Smooth muscle cell (in vitro differentiated cells): ENCODE measurements at regions not wholly inside any gene's neighbourhood (a gene's known extent, or its start where the extent isn't known, plus 50 kb on each side); places are given as distances from the start of the nearest gene placed in this dataset.

Experiments
- DNase-seq: peaks from one replicate; lab custom pipeline; 2025; ENCODE audit not compliant: unreplicated experiment; lab: John Stamatoyannopoulos, UW
- H2AFZ ChIP-seq: fragments of 200-600 bp; sonication (generic); 2 replicates; pipeline ENCODE4 v1.6.0; 2016; ENCODE audit warnings: antibody characterized with exemption, low read depth, mild to moderate bottlenecking
- H3F3A ChIP-seq: fragments of 200-600 bp; sonication (generic); 2 replicates; pipeline ENCODE4 v1.6.0; 2017; ENCODE audit warnings: antibody characterized with exemption, low read depth
- H3K27ac ChIP-seq: fragments of 200-600 bp; sonication (generic); 2 replicates; pipeline ENCODE4 v1.5.1; 2016; ENCODE audit warnings: low read depth, mild to moderate bottlenecking
- H3K27me3 ChIP-seq: fragments of 200-600 bp; sonication (generic); 2 replicates; pipeline ENCODE4 v1.6.1; 2016; ENCODE audit warnings: low read depth, mild to moderate bottlenecking
- H3K36me3 ChIP-seq: fragments of 200-600 bp; sonication (generic); 2 replicates; pipeline ENCODE4 v1.5.1; 2016; ENCODE audit warnings: low read depth
- H3K4me1 ChIP-seq: fragments of 200-600 bp; sonication (generic); 2 replicates; pipeline ENCODE4 v1.5.1; 2016; ENCODE audit warnings: low read depth
- H3K4me2 ChIP-seq: fragments of 200-600 bp; sonication (generic); 2 replicates; pipeline ENCODE4 v1.6.0; 2016; ENCODE audit warnings: mild to moderate bottlenecking
- H3K4me3 ChIP-seq: fragments of 200-600 bp; sonication (generic); 2 replicates; pipeline ENCODE4 v1.5.1; 2016; ENCODE audit warnings: mild to moderate bottlenecking
- H3K79me2 ChIP-seq: fragments of 200-600 bp; sonication (generic); 2 replicates; pipeline ENCODE4 v1.6.0; 2016; ENCODE audit warnings: low read depth, mild to moderate bottlenecking
- H3K9ac ChIP-seq: fragments of 200-600 bp; sonication (generic); 2 replicates; pipeline ENCODE4 v1.6.0; 2016; ENCODE audit warnings: low read depth
- H3K9me3 ChIP-seq: fragments of 200-600 bp; sonication (generic); replicated peaks from 2 replicates; pipeline ENCODE4 v1.5.1; 2016; ENCODE audit warnings: low read depth
- H4K20me1 ChIP-seq: fragments of 200-600 bp; sonication (generic); 2 replicates; pipeline ENCODE4 v1.6.0; 2016; ENCODE audit warnings: low read depth
- WGBS: methylation state at CpG from one replicate; pipeline ENCODE4 v1.1.7; 2016; ENCODE audit warnings: low lambda C conversion rate; 5-methylcytosine and 5-hydroxymethylcytosine counted together
- TF ChIP-seq, protein P1 (sequence below): fragments of 200-600 bp; sonication (generic); IDR thresholded peaks from 2 replicates; pipeline ENCODE4 v1.5.1; 2017; ENCODE audit warnings: borderline replicate concordance, mild to moderate bottlenecking, antibody characterized with exemption; ENCODE audit not compliant: insufficient read depth, poor library complexity, severe bottlenecking

DNA sequence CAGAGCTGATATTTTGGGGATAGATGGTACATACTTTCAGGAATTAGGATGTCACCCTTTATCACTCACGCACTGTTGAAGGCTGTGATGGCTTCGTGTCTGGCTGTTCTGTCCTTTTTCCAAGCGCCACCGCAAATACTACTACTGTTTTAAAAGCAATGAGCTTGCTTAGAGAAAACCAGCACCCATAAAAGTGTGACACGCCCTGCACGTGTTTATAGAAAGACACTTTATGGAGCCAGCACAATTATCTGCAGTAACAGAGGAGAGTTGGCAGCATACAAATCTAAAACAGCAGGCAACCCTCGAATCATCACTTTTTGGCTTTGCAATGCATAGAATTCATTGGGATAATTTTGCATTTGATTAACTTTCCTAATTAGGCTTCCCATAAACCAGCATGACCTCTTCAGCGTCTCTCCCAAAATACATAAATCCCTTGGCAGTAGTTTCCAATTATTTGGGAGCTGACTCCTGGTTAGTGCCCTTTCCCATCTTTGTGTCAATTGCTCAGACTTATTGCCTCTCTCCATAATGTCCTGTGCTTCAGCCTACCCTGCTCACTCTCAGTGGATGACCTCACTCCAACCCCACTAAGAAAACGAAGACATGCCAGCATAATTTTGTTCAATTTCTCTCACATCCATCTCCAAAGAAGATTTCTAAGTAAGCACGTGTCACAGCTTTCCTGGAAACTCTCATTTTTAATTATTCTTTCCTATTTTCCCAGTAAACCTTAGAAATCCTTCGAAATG, 118.7 kb upstream of the LARGE1 start:
- no peak for DNase-seq
- 78% methylated on average over 11 of the region's 11 CpGs for WGBS
- H3K36me3 ChIP-seq: no peaks in the 10 kb centered on the region
- no peaks in the 10 kb centered on the region for H3K27me3 ChIP-seq
- H3F3A ChIP-seq: no peaks in the 10 kb centered on the region
- no peaks in the 10 kb centered on the region for H3K9me3 ChIP-seq
- no peaks in the 10 kb centered on the region for H3K79me2 ChIP-seq
- H3K27ac ChIP-seq: no peak overlapping the region
- no peak overlapping the region for H3K9ac ChIP-seq
- H2AFZ ChIP-seq: no peak overlapping the region
- TF ChIP-seq, protein P1, sequence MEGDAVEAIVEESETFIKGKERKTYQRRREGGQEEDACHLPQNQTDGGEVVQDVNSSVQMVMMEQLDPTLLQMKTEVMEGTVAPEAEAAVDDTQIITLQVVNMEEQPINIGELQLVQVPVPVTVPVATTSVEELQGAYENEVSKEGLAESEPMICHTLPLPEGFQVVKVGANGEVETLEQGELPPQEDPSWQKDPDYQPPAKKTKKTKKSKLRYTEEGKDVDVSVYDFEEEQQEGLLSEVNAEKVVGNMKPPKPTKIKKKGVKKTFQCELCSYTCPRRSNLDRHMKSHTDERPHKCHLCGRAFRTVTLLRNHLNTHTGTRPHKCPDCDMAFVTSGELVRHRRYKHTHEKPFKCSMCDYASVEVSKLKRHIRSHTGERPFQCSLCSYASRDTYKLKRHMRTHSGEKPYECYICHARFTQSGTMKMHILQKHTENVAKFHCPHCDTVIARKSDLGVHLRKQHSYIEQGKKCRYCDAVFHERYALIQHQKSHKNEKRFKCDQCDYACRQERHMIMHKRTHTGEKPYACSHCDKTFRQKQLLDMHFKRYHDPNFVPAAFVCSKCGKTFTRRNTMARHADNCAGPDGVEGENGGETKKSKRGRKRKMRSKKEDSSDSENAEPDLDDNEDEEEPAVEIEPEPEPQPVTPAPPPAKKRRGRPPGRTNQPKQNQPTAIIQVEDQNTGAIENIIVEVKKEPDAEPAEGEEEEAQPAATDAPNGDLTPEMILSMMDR: no peak
- H3K4me2 ChIP-seq: no peak overlapping the region
- H3K4me3 ChIP-seq: no peak overlapping the region
- H4K20me1 ChIP-seq: no peaks in the 10 kb centered on the region
- H3K4me1 ChIP-seq: no peaks in the 10 kb centered on the region

DNA sequence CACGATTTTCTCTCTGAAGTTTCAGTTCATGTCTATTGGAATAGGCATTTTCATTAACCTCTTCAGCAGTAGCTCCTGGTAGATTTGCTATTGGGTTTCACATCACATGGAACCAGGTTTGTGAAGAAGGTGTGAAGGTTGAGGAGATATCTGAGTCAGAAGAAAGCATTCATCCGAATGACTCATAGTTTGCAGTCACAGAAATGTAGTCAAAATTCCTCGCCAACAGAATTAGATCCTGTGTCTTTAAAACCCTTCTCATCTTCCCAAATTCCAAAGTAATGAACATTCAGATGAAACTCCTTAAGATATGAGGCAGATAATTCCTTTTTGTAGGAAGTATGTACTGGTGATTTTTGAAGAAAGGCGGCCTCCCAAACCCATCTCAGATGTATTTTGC, 125.0 kb upstream of the LARGE1 start:
- Histone ChIP-seq H3K4me2 (no peak overlapping the region), H3F3A (no peaks in the 10 kb centered on the region), H3K4me3 (no peak overlapping the region), H2AFZ (no peak overlapping the region), H3K4me1 (no peaks in the 10 kb centered on the region), H3K27ac (no peak overlapping the region), H3K9me3 (no peaks in the 10 kb centered on the region), H3K79me2 (no peaks in the 10 kb centered on the region), H4K20me1 (no peaks in the 10 kb centered on the region), H3K9ac (no peak overlapping the region), H3K36me3 (no peaks in the 10 kb centered on the region), H3K27me3 (peaks cover 10% of the 10 kb centered on the region)
- TF ChIP-seq, protein P1: no peak
- no peak for DNase-seq
- WGBS: 65% methylated on average over 4 of the region's 4 CpGs

DNA sequence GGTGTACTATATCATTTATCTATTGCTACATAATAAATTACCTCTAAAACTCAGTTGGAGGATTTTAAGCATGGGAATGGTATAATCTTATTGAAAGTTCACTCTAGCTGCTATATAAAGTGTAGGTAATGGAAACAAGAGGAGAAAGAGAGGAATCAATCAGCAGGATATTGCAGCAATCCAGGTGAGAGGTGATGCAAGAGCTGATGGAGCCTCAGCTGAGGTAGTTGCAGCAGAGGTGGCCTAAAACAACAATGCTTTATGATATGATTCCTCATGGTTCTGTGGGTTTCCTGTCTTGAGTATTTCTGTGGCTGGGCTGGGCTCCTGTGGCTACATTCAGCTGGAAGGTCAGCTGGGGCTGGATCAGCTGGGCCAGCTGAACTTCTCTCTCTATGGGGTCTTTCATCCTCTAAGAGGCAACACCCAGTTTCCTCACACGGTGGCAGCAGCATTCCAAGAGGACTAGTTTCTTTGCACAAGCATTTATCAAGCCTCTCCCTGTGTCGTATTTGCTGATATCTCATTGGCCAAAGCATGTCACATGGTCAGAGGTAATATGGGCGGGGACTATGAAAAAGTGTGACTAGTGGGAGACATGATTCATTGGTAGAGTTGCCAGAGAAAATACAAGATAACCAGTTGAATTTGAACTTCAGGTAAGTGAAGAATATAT, 135.4 kb upstream of the LARGE1 start:
- H3K4me2 ChIP-seq: no peak overlapping the region
- no peaks in the 10 kb centered on the region for H3K4me1 ChIP-seq
- H3K4me3 ChIP-seq: no peak overlapping the region
- no peak for DNase-seq
- H4K20me1 ChIP-seq: no peaks in the 10 kb centered on the region
- H3F3A ChIP-seq: no peaks in the 10 kb centered on the region
- H3K9ac ChIP-seq: no peak overlapping the region
- 59% methylated on average over 3 of the region's 3 CpGs for WGBS
- no peaks in the 10 kb centered on the region for H3K79me2 ChIP-seq
- H3K27me3 ChIP-seq: peaks cover 8% of the 10 kb centered on the region
- H3K9me3 ChIP-seq: no peaks in the 10 kb centered on the region
- no peak overlapping the region for H2AFZ ChIP-seq
- H3K27ac ChIP-seq: no peak overlapping the region
- TF ChIP-seq, protein P1: peak; percentile 18
- H3K36me3 ChIP-seq: no peaks in the 10 kb centered on the region
